PFSK-1 (cell line): ENCODE measurements at regions not wholly inside any gene's neighbourhood (a gene's known extent, or its start where the extent isn't known, plus 50 kb on each side); places are given as distances from the start of the nearest gene placed in this dataset.

ENCODE experiments used
- FOXP2 ChIP-seq: optimal IDR thresholded peaks from 2 replicates; pipeline ENCODE3; 2011; ENCODE audit warnings: borderline replicate concordance, control low read depth, inconsistent platforms; ENCODE audit not compliant: insufficient read depth; ENCODE audit errors: extremely low read length, extremely low read depth
- POLR2AphosphoS5 ChIP-seq: IDR thresholded peaks from 2 replicates; pipeline ENCODE4 v1.6.1; 2012; ENCODE audit warnings: low read depth, mild to moderate bottlenecking, control low read depth, low read length, moderate library complexity
- SIN3A ChIP-seq: IDR thresholded peaks from 2 replicates; pipeline ENCODE4 v1.6.1; 2012; ENCODE audit warnings: mild to moderate bottlenecking, low read length, moderate library complexity, borderline replicate concordance; ENCODE audit not compliant: insufficient read depth
- TAF1 ChIP-seq: IDR thresholded peaks from 2 replicates; pipeline ENCODE4 v1.6.1; 2012; ENCODE audit warnings: low read length, control low read depth, borderline replicate concordance; ENCODE audit not compliant: insufficient read depth
- TF ChIP-seq, protein P1 (sequence below), 2 experiments: IDR thresholded peaks; 2 replicates each; pipeline versions ENCODE4 v1.6.1 to v1.8.0; 2011 to 2012; ENCODE audit warnings: low read depth in 2 of 2, low read length in 2 of 2, control low read depth in 1 of 2, inconsistent platforms in 1 of 2, mild to moderate bottlenecking in 1 of 2, moderate library complexity in 1 of 2; ENCODE audit not compliant: insufficient read depth in 1 of 2

- no peak for TF ChIP-seq POLR2AphosphoS5
- TF ChIP-seq FOXP2: no peak
Measured at GRCh38 chr18:73752965-73753364, 394.7 kb downstream of the FBXO15 start.

GRCh38 chr18:73752546-73752945 lies 395.1 kb downstream of the FBXO15 start:
- TF ChIP-seq FOXP2: no peak
- TF ChIP-seq, protein P1, sequence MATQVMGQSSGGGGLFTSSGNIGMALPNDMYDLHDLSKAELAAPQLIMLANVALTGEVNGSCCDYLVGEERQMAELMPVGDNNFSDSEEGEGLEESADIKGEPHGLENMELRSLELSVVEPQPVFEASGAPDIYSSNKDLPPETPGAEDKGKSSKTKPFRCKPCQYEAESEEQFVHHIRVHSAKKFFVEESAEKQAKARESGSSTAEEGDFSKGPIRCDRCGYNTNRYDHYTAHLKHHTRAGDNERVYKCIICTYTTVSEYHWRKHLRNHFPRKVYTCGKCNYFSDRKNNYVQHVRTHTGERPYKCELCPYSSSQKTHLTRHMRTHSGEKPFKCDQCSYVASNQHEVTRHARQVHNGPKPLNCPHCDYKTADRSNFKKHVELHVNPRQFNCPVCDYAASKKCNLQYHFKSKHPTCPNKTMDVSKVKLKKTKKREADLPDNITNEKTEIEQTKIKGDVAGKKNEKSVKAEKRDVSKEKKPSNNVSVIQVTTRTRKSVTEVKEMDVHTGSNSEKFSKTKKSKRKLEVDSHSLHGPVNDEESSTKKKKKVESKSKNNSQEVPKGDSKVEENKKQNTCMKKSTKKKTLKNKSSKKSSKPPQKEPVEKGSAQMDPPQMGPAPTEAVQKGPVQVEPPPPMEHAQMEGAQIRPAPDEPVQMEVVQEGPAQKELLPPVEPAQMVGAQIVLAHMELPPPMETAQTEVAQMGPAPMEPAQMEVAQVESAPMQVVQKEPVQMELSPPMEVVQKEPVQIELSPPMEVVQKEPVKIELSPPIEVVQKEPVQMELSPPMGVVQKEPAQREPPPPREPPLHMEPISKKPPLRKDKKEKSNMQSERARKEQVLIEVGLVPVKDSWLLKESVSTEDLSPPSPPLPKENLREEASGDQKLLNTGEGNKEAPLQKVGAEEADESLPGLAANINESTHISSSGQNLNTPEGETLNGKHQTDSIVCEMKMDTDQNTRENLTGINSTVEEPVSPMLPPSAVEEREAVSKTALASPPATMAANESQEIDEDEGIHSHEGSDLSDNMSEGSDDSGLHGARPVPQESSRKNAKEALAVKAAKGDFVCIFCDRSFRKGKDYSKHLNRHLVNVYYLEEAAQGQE (IDR thresholded peaks at IDR 0.05; ENCODE audit: insufficient read depth in 1 of 2, low read depth in 2 of 2, low read length in 2 of 2): no peak
- no peak for TF ChIP-seq SIN3A
- TF ChIP-seq TAF1: no peak
- TF ChIP-seq POLR2AphosphoS5: no peak

- no peak for TF ChIP-seq FOXP2
- TF ChIP-seq SIN3A: no peak
- TF ChIP-seq POLR2AphosphoS5: no peak
- TF ChIP-seq, protein P1 (IDR thresholded peaks at IDR 0.05; ENCODE audit: insufficient read depth in 1 of 2, low read depth in 2 of 2, low read length in 2 of 2): no peak
- TF ChIP-seq TAF1: no peak
Measured at GRCh38 chr18:73750052-73750451, 397.6 kb downstream of the FBXO15 start.

DNA sequence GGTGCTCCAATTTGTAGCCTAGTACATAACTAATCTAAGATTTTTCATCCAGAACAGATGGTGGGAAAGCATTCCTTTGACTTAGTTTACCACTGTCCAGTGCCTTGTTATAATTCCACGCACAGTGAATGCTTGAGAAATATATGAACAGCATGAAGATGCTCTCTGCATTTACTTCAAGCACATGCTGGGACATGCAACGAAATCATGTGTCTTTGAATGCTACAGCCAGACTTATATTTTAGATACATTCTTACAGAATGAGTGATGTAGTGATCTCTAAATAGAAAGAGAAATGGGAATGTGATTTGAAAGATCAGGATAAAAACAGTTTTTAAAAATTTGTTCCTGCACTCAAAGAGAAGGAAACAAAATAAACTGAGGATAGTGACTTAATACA lies 398.3 kb downstream of the FBXO15 start:
- no peak for TF ChIP-seq SIN3A
- no peak for TF ChIP-seq FOXP2
- no peak for TF ChIP-seq POLR2AphosphoS5

DNA sequence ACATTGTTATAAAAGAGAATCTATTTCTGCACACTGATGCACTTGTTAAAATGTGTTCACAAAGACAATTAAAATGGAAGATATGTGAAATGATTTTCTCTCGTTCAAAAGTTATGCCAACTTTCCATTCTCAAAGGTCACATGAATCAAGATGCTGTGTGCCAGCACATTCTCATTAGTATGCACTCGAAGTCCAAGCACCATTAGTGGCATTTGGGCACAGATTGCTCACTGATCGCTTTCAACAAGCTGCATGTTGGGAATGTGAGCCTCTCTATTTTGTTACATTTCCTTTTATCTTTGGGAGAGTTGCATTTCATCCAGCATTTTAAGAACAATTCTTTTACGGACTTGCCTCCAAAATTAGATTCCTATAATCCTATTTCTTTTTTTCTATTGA lies 398.9 kb downstream of the FBXO15 start:
- TF ChIP-seq SIN3A (no peak), FOXP2 (no peak), POLR2AphosphoS5 (no peak), TAF1 (no peak)
- TF ChIP-seq, protein P1 (IDR thresholded peaks at IDR 0.05; ENCODE audit: insufficient read depth in 1 of 2, low read depth in 2 of 2, low read length in 2 of 2): no peak

- TF ChIP-seq TAF1: no peak
- no peak for TF ChIP-seq FOXP2
- TF ChIP-seq POLR2AphosphoS5: no peak
- TF ChIP-seq SIN3A: no peak
- TF ChIP-seq, protein P1 (IDR thresholded peaks at IDR 0.05; ENCODE audit: insufficient read depth in 1 of 2, low read depth in 2 of 2, low read length in 2 of 2): no peak
Measured at GRCh38 chr18:73746101-73746500, 401.5 kb downstream of the FBXO15 start.
